ENCODE measurements at regions not wholly inside any gene's neighbourhood (a gene's known extent, or its start where the extent isn't known, plus 50 kb on each side); places are given as distances from the start of the nearest gene placed in this dataset.
A peak's percentile ranks its signal among the peaks of the same experiment; 100 is the strongest.

GRCh38 chr6:165229216-165229615, 80.2 kb downstream of the C6orf118 start:
- DNase-seq (ENCODE audit: low read depth): no peak

DNA sequence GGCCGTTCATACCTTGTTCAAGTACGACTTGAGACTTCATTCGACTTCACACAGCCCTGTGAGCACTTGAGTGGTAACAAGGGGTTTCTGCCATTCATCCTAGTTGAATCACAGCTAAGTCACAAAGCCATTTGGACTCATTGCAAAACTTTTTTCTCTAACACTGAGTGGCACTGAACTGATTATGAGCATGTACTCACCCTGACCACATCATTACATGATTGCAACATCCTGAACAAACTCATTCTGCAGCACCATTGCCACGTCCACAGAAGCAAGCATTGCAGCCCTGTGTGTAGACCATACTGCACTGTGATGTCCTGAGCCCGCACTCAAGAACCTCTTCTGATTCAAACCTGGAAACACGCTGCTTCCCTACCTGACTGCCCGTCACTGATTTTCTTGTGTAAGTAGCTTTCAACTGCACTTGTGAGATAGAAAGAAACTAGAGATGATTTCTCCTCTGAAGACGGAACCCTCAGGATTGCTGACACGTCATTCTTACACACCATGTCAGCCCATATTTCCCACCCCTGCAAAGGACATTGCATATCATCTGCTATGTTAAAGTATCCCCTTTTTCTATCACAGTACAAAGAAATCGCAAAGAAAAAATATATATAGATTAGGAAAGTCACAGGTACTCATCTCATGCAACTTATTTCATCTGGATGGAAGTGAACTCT, 81.6 kb downstream of the C6orf118 start:
- peak; percentile 83 for DNase-seq (ENCODE audit: low read depth)

- no peak for DNase-seq (ENCODE audit: low read depth)
These were observed 85.7 kb downstream of the C6orf118 start for GRCh38 chr6:165223736-165224135.

DNA sequence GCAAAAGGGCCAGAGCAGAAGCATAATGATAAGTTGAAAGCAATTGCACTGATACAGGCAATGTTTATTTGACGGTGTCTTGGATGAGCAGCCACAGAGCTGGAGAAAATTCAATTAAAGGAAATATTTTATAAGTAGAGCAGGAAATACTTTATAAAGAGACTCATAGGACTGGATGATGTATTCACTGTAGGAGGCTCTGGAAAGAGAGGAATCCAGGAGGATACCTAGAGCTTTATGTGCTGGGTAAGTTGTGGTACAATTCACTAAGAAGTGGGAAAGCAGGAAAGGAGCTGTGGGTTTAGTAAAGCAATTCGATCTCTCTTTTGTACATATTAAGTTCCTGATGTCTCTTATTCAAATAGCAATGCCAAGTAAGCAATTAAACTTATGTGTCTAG, 86.3 kb downstream of the C6orf118 start:
- peak; percentile 22 for DNase-seq (ENCODE audit: low read depth)

- peak; percentile 81 for DNase-seq (ENCODE audit: low read depth)
These were observed 86.9 kb downstream of the C6orf118 start for GRCh38 chr6:165222315-165223025.

DNA sequence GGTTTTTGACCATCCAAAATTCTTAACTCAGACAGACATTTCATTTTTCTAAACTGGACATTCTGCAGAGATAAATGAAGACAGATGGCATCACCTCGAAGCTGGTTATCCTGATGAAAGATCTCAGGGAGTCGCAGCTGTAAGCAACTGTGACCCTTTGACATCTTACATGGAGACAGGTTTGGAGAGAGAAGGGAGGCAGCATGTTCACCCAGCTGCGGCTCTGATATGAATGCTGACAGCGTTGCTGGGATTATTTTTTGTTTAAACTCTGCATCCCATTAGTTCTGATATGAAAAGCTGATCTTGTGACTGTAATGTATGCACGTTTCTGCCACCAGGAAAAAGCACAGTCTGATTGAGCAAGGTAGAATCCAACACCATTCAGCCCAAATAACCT, 89.4 kb downstream of the C6orf118 start:
- DNase-seq (ENCODE audit: low read depth): peak; percentile 20

DNA sequence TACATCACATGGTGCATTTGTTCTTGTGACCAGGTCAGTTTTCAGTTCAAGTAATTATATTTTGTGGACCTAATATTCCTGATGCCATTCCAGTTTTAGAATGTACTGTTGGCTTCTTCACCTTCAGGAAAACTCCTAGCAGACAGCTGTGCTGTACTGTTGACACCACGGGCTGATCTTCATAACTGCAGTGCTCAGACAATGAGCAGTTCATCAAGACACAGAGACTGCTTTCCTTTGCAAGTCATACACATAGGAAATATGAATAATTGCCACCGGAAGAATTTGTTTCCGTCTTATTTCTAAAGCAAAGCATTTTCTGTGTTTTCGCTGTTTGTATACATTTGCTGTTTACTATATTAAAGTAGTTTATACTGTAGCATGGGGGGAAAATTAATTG, 89.8 kb downstream of the C6orf118 start:
- DNase-seq (ENCODE audit: low read depth): peak; percentile 56

- peak; percentile 97 for DNase-seq (ENCODE audit: low read depth)
These were observed 90.6 kb downstream of the C6orf118 start for GRCh38 chr6:165218829-165219228.

- no peak for DNase-seq (ENCODE audit: low read depth)
These were observed 102.6 kb downstream of the C6orf118 start for GRCh38 chr6:165206798-165207197.

GRCh38 chr6:165205632-165206031, 103.8 kb downstream of the C6orf118 start:
- no peak for DNase-seq (ENCODE audit: low read depth)

DNA sequence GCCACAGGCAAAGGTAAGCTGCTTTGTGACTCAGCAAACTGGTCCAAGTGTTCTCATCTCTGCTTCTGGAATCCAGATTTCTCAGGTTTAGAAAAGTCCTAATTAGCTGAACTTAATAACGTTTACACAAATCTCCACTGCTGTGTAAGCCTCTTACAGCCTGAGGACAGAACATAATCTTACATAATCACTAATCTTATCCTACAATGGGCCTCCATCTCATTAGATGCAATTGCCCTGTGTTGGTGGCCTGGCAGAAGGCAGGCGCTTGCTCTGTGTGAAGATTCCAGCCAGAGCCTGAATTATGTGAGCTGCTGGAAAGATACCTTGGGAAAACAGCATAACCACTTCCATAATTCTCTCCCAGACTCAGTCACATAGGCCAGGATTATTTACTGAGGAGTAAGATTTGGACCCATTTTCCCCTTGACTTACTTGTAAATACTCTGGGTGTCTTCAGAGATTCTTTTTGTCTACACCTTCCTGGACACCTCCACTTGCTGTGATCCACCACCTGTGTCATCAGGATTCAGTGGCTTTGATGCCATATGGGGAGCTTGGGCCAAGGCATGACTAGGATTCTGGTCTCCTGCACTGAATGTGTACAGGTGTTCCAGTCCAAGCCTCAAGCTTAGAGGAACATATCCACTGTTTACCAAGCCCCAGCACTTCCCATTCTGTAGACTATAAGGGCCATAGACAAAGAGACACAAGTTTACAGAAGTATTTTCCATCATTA, 104.4 kb downstream of the C6orf118 start:
- no peak for DNase-seq (ENCODE audit: low read depth)

DNA sequence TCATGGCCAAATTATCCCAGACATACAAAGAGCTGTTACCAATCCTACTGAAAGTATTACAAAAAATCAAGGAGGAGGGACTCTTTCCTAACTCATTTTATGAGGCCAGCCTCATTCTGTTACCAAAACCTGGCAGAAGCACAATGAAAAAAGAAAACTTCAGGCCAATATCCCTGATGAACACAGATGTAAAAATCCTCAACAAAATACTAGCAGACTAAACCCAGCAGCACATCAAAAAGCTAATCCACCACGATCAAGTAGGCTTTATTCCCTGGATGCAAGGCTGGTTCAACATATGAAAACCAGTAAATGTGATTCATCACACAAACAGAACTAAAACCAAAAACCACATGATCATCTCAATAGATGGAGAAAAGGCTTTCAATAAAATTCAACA, 109.2 kb downstream of the C6orf118 start:
- peak; percentile 47 for DNase-seq (ENCODE audit: low read depth)

DNA sequence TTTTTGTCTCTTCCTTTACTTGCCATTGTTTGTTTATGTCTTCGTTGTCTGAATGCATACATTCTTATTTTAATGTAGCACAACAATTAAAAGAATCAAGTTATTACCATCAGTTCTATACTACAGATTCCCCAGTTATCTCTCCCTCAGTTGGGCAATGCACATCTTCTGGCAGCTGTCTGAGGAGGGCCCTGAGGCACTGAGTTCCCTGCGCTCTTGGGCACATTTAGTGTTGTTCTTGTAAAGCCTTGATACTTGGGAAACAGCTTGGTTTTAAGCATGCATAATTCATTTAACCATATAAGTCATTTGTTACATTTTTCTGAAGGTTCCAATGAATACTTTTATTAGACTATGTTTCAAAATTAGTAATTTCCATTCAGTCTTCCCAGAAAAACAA, 117.9 kb downstream of the C6orf118 start:
- DNase-seq (ENCODE audit: low read depth): no peak

DNA sequence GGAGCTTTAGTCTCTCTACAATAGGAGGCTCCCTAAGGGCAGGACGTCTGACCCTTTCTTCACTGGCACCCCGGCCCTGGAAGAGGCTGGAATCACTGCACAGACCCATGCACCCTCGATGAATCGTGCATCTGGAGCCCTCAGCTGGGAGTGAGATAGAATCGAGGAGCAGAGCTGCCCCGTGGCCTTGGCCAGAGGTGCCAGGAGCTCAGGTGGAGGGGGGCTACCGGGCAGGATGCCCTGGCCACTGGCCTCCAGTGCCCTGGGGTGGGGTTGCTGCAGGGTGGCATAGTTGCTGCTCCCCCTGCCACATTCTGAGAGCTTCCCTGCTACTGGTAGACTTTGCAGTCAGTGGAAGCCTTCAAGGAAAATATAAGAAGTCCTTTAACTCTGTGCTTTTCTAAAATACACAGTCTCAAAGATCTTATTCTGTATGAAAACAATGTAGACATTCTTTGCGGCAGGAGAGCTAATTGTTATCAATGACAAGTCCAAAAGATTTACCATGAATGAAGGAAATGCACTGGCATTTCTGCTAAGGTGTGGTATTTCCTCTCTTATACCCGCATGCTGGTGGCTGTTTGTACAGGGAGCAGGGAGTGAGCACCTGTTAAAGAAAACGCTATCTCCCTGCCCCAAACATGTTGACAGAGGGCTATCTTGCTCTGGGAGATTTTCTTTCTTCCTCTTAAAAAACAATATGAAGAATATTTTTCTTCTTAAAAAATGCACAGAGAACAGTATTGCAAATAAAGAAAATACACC, 122.8 kb downstream of the C6orf118 start:
- DNase-seq (ENCODE audit: low read depth): no peak

GRCh38 chr6:165186041-165186440, 123.4 kb downstream of the C6orf118 start:
- peak; percentile 86 for DNase-seq (ENCODE audit: low read depth)

- peak; percentile 89 for DNase-seq (ENCODE audit: low read depth)
These were observed 125.0 kb downstream of the C6orf118 start for GRCh38 chr6:165184192-165184979.

DNA sequence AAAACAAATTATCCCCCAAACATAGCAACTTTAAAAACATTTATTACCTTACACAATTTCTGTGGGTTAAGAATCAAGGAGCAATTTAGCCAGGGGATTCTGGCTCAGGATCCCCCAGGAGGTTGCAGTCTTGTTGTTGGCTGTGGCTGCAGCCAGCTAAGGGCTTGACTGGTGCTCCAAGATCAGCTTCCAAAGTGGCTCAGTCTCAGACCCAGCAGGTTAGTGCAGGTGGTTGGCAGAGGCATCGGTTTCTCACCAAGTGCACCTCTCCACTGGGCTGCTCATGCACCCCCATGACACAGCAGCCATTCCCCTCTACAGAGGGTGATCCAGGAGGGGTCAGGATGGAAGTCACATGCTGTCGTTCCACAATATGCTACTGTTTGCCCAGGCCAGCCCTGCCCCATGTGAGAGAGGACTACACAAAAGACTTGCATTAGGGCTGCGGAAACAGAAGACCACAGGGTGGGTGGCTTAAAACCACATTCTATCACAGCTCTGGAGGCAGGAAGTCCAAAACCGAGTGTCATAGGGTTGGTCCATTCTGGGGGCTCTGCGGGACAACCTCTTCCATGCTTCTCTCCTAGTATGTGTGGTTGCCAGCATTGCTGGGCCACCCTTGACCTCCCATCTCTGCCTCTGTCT, 125.8 kb downstream of the C6orf118 start:
- no peak for DNase-seq (ENCODE audit: low read depth)

DNA sequence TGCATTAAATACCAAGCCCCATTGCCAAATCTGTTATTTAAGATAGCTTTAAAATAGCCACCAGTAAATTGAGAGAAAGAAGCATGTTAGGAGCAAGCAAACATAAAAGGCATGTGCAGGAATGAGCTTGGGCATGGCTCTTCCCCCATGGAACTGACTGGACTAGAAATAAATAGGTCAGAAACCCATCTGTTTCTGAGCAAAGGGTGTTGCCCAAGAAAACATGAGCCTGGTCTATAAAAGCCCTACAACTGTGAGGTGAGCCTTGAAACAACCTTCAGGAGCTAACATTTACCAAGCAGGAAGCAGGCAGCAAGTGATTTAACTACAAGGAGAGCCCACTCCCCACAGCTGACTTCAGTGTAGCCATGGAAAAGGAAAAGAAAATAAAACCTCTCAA, 126.3 kb downstream of the C6orf118 start:
- DNase-seq (ENCODE audit: low read depth): peak; percentile 37

- peak; percentile 96 for DNase-seq (ENCODE audit: low read depth)
These were observed 127.4 kb downstream of the C6orf118 start for GRCh38 chr6:165181951-165182414.

- DNase-seq (ENCODE audit: low read depth): peak; percentile 98
These were observed 131.3 kb downstream of the C6orf118 start for GRCh38 chr6:165178056-165178455.

All from LHCN-M2 (cell line).